SIG-M5 treated with dmso at 0.1 percent for 504 hours (cell line): ENCODE measurements at regions not wholly inside any gene's neighbourhood (a gene's known extent, or its start where the extent isn't known, plus 50 kb on each side); places are given as distances from the start of the nearest gene placed in this dataset.

Experiments used
- DNase-seq: peaks from one replicate; lab custom pipeline; 2025; ENCODE audit not compliant: unreplicated experiment; lab: John Stamatoyannopoulos, UW

- no peak for DNase-seq
Measured at GRCh38 chr3:18779704-18780103, 354.6 kb upstream of the SATB1 start.

GRCh38 chr3:18778598-18778997 lies 353.5 kb upstream of the SATB1 start:
- no peak for DNase-seq

DNA sequence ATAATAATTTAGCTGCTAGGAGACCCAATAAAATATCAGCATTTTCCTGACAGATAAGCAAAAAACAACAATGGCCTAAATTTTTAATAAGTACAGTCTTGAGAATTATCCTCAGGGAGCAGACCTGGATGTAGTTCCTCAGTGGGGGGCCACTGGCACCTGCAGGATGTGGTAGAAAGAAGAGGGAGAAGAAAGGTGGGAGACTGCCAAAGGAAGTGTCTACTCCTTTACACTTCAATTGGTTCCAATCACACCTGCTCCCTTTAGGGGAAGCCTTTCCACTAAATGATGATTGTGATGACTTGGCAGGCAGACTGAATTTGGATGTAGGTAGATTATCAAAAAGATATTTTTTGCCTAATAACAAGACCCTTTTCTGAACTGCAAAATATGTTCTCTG lies 353.0 kb upstream of the SATB1 start:
- DNase-seq: no peak

- DNase-seq: no peak
Measured at GRCh38 chr3:18775501-18775900, 350.4 kb upstream of the SATB1 start.

- no peak for DNase-seq
Measured at GRCh38 chr3:18774319-18775088, 349.4 kb upstream of the SATB1 start.

- DNase-seq: no peak
Measured at GRCh38 chr3:18772699-18773305, 347.7 kb upstream of the SATB1 start.

DNA sequence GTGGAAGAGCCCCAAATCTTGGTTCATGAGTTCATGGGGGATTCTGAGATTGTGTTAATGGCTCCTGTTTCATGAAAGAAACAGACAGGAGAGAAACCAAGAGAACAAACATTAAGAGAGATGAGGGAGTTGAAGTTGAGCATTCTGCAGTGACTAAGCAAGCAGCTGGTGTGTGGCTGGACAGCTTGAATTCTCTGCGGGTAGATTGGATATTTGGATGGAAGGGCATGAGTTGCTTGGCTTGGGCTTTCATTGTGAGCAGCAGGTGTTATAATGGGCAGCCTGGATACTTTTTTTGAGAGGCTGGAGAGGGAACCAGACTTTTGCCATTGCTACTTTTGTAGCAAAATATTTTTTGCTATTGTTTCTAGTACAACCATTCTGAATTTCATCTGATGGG lies 346.8 kb upstream of the SATB1 start:
- DNase-seq: no peak

- DNase-seq: no peak
Measured at GRCh38 chr3:18770800-18771199, 345.7 kb upstream of the SATB1 start.

DNA sequence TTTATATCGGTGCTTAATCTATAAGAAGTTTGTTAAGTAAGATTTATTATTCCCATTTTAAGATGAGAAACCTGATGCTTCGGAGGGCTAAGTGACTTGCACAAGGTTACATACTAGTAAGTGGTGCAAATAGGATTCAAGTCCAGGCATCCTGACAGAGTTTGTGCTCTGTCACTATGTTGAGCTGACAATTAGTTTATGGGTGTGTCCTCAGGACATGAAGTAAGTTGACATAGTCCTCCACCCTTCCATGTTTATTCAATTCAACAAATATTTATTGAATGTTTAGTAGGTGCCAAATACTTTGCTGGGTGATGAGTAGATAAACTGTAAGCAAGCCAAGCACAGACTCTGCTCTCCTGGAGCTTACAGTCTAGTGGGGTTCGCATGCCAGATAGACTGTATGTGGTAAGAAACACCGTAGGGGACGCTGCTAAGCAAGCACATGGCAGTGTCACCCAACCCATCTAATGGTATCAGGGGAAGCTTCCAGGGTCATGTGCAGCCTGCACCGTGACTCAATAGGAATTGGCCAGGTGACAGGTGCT lies 342.7 kb upstream of the SATB1 start:
- DNase-seq: no peak

- DNase-seq: no peak
Measured at GRCh38 chr3:18766974-18767373, 341.8 kb upstream of the SATB1 start.

DNA sequence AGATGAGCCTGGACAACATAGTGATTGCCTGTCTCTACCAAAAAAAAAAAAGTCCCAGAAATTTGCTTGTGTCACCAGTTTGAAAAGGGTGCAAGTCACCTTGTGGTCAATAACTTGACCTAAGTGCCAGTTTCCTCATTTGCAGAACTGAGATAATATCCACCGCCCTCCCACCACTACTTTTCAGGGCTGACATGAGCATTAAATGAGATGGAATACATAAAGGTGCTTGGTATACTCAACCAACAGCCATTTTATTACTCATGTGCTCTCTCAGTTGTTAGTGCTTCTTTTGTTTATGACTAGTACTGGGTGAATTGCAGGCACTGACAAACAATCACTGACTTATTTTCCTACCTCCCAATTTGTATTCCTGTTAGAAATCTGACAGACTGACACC lies 340.5 kb upstream of the SATB1 start:
- DNase-seq: no peak

GRCh38 chr3:18765161-18765560 lies 340.0 kb upstream of the SATB1 start:
- no peak for DNase-seq

DNA sequence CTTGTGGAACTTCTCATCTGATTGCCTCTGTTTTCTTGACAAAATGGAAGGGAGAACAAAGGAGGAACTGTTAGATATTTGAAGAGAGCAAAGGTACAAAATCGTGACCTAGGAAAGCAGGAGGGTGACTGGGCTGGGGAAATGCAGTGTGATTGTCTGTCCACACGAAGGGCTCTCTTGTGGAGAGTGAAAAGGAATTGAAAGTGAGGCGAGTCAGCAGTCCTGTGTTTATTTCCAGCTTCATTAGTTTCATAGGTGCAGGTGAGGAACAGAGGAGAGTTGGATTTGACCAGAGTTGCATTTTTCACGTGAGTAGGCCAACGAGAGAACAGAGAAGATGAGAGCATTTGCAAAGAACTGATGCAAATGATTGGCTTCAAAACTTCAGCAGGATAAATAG lies 336.4 kb upstream of the SATB1 start:
- no peak for DNase-seq

DNA sequence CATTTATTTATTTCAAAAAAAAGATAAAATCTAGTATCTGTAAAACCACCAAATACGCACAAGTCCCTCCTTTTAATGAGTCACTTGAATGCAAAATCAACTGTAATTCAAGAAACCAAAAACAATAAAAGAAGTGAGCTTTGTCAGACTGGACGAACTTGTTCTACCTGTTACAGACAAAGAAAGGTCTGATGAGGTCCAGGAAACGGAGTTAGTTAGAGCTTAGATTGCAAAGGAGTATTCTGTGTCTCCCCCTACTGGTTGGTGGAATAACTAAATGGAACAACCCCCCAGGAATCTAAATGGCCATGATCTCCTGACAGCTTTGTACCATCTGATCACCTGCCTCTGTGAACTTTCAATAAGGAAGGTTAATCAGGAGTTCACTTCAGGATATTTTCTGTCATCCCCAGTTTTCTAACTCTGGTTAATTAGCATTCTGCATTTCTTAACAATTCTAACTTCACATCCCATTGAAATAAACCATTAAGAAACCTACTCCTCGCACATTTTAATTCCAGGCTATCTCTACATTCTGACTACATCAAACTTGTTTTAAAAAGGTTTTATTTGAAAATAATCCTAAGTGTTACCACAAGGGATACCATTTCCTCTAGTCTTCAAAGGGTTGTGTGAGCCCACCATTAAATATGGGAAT lies 333.0 kb upstream of the SATB1 start:
- DNase-seq: peak; percentile 85

- DNase-seq: no peak
Measured at GRCh38 chr3:18757476-18757875, 332.3 kb upstream of the SATB1 start.

GRCh38 chr3:18752273-18752934 lies 327.3 kb upstream of the SATB1 start:
- no peak for DNase-seq

GRCh38 chr3:18751514-18751913 lies 326.4 kb upstream of the SATB1 start:
- no peak for DNase-seq

DNA sequence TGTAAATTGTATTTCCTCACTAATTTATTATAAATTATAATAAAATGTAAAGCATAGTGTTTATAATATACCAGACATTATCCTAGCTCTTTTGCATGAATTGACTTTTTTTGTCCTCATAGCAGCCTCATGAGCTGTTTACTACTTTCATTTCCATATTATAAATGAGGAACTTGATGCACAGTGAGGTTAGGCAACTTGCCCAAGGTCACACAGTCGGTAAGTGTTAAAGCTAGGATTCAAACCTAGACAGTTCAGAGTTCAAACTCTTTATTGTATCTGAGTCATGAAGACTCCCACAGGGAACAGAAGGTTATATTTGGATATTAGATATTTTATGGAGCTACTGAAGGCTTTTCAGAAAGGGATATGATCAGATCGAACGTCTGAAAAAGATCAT lies 322.2 kb upstream of the SATB1 start:
- peak; percentile 90 for DNase-seq

GRCh38 chr3:18745472-18745871 lies 320.3 kb upstream of the SATB1 start:
- peak; percentile 91 for DNase-seq

DNA sequence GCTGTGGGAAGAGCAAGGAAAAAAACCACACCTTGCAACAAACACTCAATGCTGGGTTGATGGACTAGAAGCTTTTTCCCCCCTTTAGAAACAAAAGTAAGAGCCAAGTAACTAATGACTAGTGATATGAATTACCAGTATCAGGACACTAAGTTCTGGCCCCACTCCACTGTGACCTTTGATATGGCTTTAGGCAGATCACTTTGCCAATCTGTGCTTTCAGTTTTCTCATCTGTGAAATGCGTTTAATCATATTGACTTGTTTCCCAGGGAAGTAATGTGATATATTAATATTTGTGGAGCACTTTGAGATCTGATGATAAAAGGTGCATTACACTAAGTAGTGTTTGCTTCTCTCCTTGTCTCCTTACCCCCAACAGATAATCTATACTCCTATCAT lies 319.3 kb upstream of the SATB1 start:
- DNase-seq: no peak

DNA sequence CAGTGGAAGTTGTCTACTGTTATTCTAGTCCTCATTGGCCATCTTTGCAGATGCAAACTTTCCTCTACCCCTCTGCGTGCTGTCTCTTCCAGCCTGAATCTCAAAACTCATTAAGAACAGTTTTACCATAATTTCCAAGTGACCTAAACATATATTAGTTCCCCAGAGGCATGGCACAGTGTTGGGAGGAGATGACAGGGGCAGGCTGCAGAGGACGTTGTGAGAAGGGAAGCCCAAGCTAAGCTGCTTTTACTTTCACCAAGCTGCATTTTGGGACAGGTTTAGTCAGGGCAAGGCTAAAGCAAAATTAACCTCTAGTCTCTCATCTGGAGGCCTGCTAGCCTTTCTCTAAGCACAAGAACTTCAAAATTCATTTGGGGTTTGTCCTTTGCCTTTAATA lies 318.6 kb upstream of the SATB1 start:
- no peak for DNase-seq
